ENCODE measurements at regions not wholly inside any gene's neighbourhood (a gene's known extent, or its start where the extent isn't known, plus 50 kb on each side); places are given as distances from the start of the nearest gene placed in this dataset.

- intact Hi-C loops (cut with DNase I; ENCODE audit: low total_unique reads), result no loop called here
- 54 to 67% (median 61%) methylated on average over 1 of the region's 1 CpG for WGBS, 5 donors
- DNase-seq, result no peak
Measured at GRCh38 chr16:6524501-6524900, 808.1 kb upstream of the RBFOX1 start.

GRCh38 chr16:6517020-6517720, 815.5 kb upstream of the RBFOX1 start:
- no peak overlapping the region for H3K27ac ChIP-seq
- H3K4me1 ChIP-seq, result no peaks in the 10 kb centered on the region
- H3K9me3 ChIP-seq, result peaks cover 0 to 21% (median 4%) of the 10 kb centered on the region in 8 donors
- WGBS, 5 donors, result 47 to 74% (median 64%) methylated on average over 9 of the region's 9 CpGs
- TF ChIP-seq POLR2AphosphoS5 (IDR thresholded peaks at IDR 0.05), result no peak
- no peak for TF ChIP-seq CTCF (IDR thresholded peaks at IDR 0.05 in 8 of 11, conservative IDR thresholded peaks at IDR 0.05 in 3 of 11)
- TF ChIP-seq POLR2A (IDR thresholded peaks at IDR 0.05), result no peak
- H3K4me3 ChIP-seq, result no peak overlapping the region
- DNase-seq, result no peak
- intact Hi-C loops (cut with DNase I; ENCODE audit: low total_unique reads), result no loop called here
- no peaks in the 10 kb centered on the region for H3K36me3 ChIP-seq
- no peaks in the 10 kb centered on the region for H3K27me3 ChIP-seq (replicated peaks in 1 of 7)

More at GRCh38 chr16:6524501-6524900, 808.1 kb upstream of the RBFOX1 start:
- Histone ChIP-seq H3K4me3 (no peak overlapping the region), H3K36me3 (no peaks in the 10 kb centered on the region), H3K4me1 (no peaks in the 10 kb centered on the region), H3K27me3 (replicated peaks in 1 of 7) (no peaks in the 10 kb centered on the region), H3K9me3 (peaks cover 0 to 5% (median 0%) of the 10 kb centered on the region in 8 donors), H3K27ac (no peak overlapping the region)
- TF ChIP-seq CTCF (IDR thresholded peaks at IDR 0.05 in 8 of 11, conservative IDR thresholded peaks at IDR 0.05 in 3 of 11), result no peak
- no peak for TF ChIP-seq POLR2AphosphoS5 (IDR thresholded peaks at IDR 0.05)
- TF ChIP-seq POLR2A (IDR thresholded peaks at IDR 0.05), result no peak

GRCh38 chr16:6512512-6512911, 820.1 kb upstream of the RBFOX1 start:
- WGBS, 5 donors, result 63 to 87% (median 81%) methylated on average over 2 of the region's 2 CpGs

More at GRCh38 chr16:6512512-6512911, 820.1 kb upstream of the RBFOX1 start:
- H3K27ac ChIP-seq, result no peak overlapping the region
- DNase-seq, result no peak
- no peak overlapping the region for H3K4me3 ChIP-seq
- intact Hi-C loops (cut with DNase I; ENCODE audit: low total_unique reads), result no loop called here
- peaks cover 0 to 21% (median 5%) of the 10 kb centered on the region in 8 donors for H3K9me3 ChIP-seq
- no peak for TF ChIP-seq POLR2AphosphoS5 (IDR thresholded peaks at IDR 0.05)
- no peak for TF ChIP-seq POLR2A (IDR thresholded peaks at IDR 0.05)
- no peak for TF ChIP-seq CTCF (IDR thresholded peaks at IDR 0.05 in 8 of 11, conservative IDR thresholded peaks at IDR 0.05 in 3 of 11)
- H3K36me3 ChIP-seq, result no peaks in the 10 kb centered on the region
- no peaks in the 10 kb centered on the region for H3K4me1 ChIP-seq
- H3K27me3 ChIP-seq (replicated peaks in 1 of 7), result no peaks in the 10 kb centered on the region
